HPDE6-E6E7 (cell line): ENCODE measurements at regions not wholly inside any gene's neighbourhood (a gene's known extent, or its start where the extent isn't known, plus 50 kb on each side); places are given as distances from the start of the nearest gene placed in this dataset.

Experiments
- DNase-seq: peaks from one replicate; pipeline ENCODE4 v3.0.0; 2011; ENCODE audit warnings: missing footprints; ENCODE audit errors: extremely low spot score

- no peak for DNase-seq
Measured at GRCh38 chr21:34192646-34193285, 119.4 kb downstream of the MRPS6 start.

- no peak for DNase-seq
Measured at GRCh38 chr21:34195335-34195734, 122.0 kb downstream of the MRPS6 start.

GRCh38 chr21:34196996-34197395 is 123.6 kb downstream of the MRPS6 start:
- DNase-seq = no peak

- no peak for DNase-seq
Measured at GRCh38 chr21:34197561-34197960, 124.2 kb downstream of the MRPS6 start.

GRCh38 chr21:34198231-34199120 is 125.1 kb downstream of the MRPS6 start:
- DNase-seq = no peak

GRCh38 chr21:34199121-34199910 is 125.9 kb downstream of the MRPS6 start:
- no peak for DNase-seq

- DNase-seq = no peak
Measured at GRCh38 chr21:34200288-34200905, 127.0 kb downstream of the MRPS6 start.

- DNase-seq = no peak
Measured at GRCh38 chr21:34201001-34201400, 127.6 kb downstream of the MRPS6 start.

- DNase-seq = no peak
Measured at GRCh38 chr21:34201481-34201858, 128.1 kb downstream of the MRPS6 start.

GRCh38 chr21:34202553-34203372 is 129.4 kb downstream of the MRPS6 start:
- no peak for DNase-seq

GRCh38 chr21:34203851-34204420 is 130.6 kb downstream of the MRPS6 start:
- DNase-seq = no peak

- no peak for DNase-seq
Measured at GRCh38 chr21:34204481-34205439, 131.4 kb downstream of the MRPS6 start.

GRCh38 chr21:34205811-34206571 is 132.6 kb downstream of the MRPS6 start:
- DNase-seq = no peak

GRCh38 chr21:34213959-34214358 is 140.6 kb downstream of the MRPS6 start:
- DNase-seq = no peak

- no peak for DNase-seq
Measured at GRCh38 chr21:34215501-34215900, 142.1 kb downstream of the MRPS6 start.

- DNase-seq = no peak
Measured at GRCh38 chr21:34215911-34216717, 142.7 kb downstream of the MRPS6 start.

GRCh38 chr21:34216718-34217032 is 143.3 kb downstream of the MRPS6 start:
- DNase-seq = no peak

- DNase-seq = no peak
Measured at GRCh38 chr21:34217263-34217662, 143.9 kb downstream of the MRPS6 start.
